Left ventricle myocardium inferior (tissue), 1 donor: ENCODE measurements at regions not wholly inside any gene's neighbourhood (a gene's known extent, or its start where the extent isn't known, plus 50 kb on each side); places are given as distances from the start of the nearest gene placed in this dataset.
A peak's percentile ranks its signal among the peaks of the same experiment; 100 is the strongest.

Source experiments
- DNase-seq: peaks from one replicate; pipeline ENCODE4 v3.0.0-alpha.2; 2020
- H3K27ac ChIP-seq: fragments of 200-600 bp; replicated peaks from 2 replicates; pipeline ENCODE4 v1.8.0; 2021
- H3K27me3 ChIP-seq: fragments of 200-600 bp; 2 replicates; pipeline ENCODE4 v1.8.0; 2021; ENCODE audit warnings: low read depth
- H3K36me3 ChIP-seq: fragments of 200-600 bp; 2 replicates; pipeline ENCODE4 v1.8.0; 2021
- H3K4me1 ChIP-seq: fragments of 200-600 bp; 2 replicates; pipeline ENCODE4 v1.8.0; 2021
- H3K4me3 ChIP-seq: fragments of 200-600 bp; 2 replicates; pipeline ENCODE4 v1.8.0; 2021; ENCODE audit warnings: mild to moderate bottlenecking, moderate library complexity
- H3K9me3 ChIP-seq: fragments of 200-600 bp; replicated peaks from 2 replicates; pipeline ENCODE4 v1.8.0; 2021
- CTCF ChIP-seq: fragments of 200-600 bp; IDR thresholded peaks from 2 replicates; pipeline ENCODE4 v1.8.0; 2021; ENCODE audit warnings: antibody characterized with exemption, mild to moderate bottlenecking, borderline replicate concordance
- intact Hi-C: fragments of 100-400 bp; cut with micrococcal nuclease; formaldehyde crosslinking; loops from one replicate; pipeline ENCODE4 v1.11.0; 2022
- donor health status: DM: no; HTN: yes; CAD: no; lungs with severe emphysema.

DNA sequence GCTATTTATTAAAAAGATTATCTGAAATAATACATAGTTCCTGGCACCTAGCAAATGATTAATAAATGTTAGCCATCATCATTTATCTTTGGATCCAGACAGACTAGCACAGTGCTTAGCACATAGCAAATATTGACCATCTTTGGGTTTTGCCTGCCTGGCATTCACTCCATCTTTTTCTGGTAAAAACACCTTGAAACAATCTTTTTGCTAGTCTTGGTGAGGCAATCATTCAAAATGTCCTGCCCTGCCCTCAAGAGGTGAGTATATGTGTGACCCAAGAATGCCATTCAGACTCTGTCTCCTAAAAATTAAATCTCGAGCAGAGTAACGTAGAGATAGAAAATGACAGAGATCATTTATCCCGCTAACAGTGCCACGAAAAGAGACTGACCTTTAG is 78.3 kb upstream of the ZNF280D start:
- Histone ChIP-seq H3K4me3 (no peak overlapping the region), H3K4me1 (peaks cover 31% of the 10 kb centered on the region), H3K27ac (peak overlapping the region; percentile 47), H3K27me3 (no peaks in the 10 kb centered on the region), H3K36me3 (peaks cover 12% of the 10 kb centered on the region), H3K9me3 (peaks cover 22% of the 10 kb centered on the region)
- no peak for TF ChIP-seq CTCF
- no peak for DNase-seq
- intact Hi-C loops = no loop called here

- Histone ChIP-seq H3K27ac (no peak overlapping the region), H3K9me3 (peaks cover 22% of the 10 kb centered on the region), H3K4me1 (peaks cover 19% of the 10 kb centered on the region), H3K36me3 (peaks cover 12% of the 10 kb centered on the region), H3K4me3 (no peak overlapping the region), H3K27me3 (no peaks in the 10 kb centered on the region)
- DNase-seq = no peak
- intact Hi-C loops = no loop called here
- no peak for TF ChIP-seq CTCF
Observed at GRCh38 chr15:56808160-56808559, 74.9 kb upstream of the ZNF280D start.

DNA sequence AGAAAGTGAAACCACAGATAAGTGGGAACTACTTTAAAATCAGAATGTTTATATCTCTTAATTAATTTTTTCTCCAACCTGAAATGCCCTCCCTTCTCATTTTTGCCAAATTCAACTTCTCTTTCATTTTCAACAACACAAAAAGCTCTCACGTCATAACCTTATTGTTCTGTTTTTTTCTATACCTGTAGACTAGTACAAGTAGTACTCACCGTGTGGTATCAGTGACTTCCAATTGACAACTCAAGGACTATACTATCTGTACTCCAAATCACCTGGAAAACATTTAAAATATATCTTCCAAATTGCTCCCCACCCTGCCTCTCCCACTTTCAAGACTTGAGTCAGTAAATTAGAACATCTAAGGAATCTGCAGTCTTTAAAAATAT is 72.8 kb upstream of the ZNF280D start:
- H3K4me1 ChIP-seq = no peaks in the 10 kb centered on the region
- peak overlapping the region; percentile 7 for H3K27ac ChIP-seq
- TF ChIP-seq CTCF = no peak
- DNase-seq = no peak
- H3K36me3 ChIP-seq = peaks cover 12% of the 10 kb centered on the region
- H3K9me3 ChIP-seq = peaks cover 22% of the 10 kb centered on the region
- H3K4me3 ChIP-seq = peak overlapping the region; percentile 42
- intact Hi-C loops = no loop called here
- H3K27me3 ChIP-seq = no peaks in the 10 kb centered on the region

- no peaks in the 10 kb centered on the region for H3K27me3 ChIP-seq
- TF ChIP-seq CTCF = no peak
- peak overlapping the region; percentile 42 for H3K4me3 ChIP-seq
- H3K27ac ChIP-seq = peak overlapping the region; percentile 7
- H3K36me3 ChIP-seq = peaks cover 12% of the 10 kb centered on the region
- intact Hi-C loops = no loop called here
- no peak for DNase-seq
- no peaks in the 10 kb centered on the region for H3K4me1 ChIP-seq
- peaks cover 22% of the 10 kb centered on the region for H3K9me3 ChIP-seq
Observed at GRCh38 chr15:56805466-56806147, 72.3 kb upstream of the ZNF280D start.

- TF ChIP-seq CTCF = no peak
- Histone ChIP-seq H3K4me1 (no peaks in the 10 kb centered on the region), H3K9me3 (peaks cover 22% of the 10 kb centered on the region), H3K27ac (no peak overlapping the region), H3K27me3 (no peaks in the 10 kb centered on the region), H3K4me3 (peak overlapping the region; percentile 42), H3K36me3 (peaks cover 12% of the 10 kb centered on the region)
- DNase-seq = no peak
- intact Hi-C loops = no loop called here
Observed at GRCh38 chr15:56804938-56805337, 71.6 kb upstream of the ZNF280D start.

- no peak for TF ChIP-seq CTCF
- intact Hi-C loops = no loop called here
- no peaks in the 10 kb centered on the region for H3K4me1 ChIP-seq
- H3K27me3 ChIP-seq = no peaks in the 10 kb centered on the region
- no peak for DNase-seq
- H3K9me3 ChIP-seq = peaks cover 21% of the 10 kb centered on the region
- peaks cover 12% of the 10 kb centered on the region for H3K36me3 ChIP-seq
- H3K4me3 ChIP-seq = no peak overlapping the region
- H3K27ac ChIP-seq = no peak overlapping the region
Observed at GRCh38 chr15:56804279-56804678, 71.0 kb upstream of the ZNF280D start.
